ENCODE measurements at regions not wholly inside any gene's neighbourhood (a gene's known extent, or its start where the extent isn't known, plus 50 kb on each side); places are given as distances from the start of the nearest gene placed in this dataset.

- TF ChIP-seq CTCF (IDR thresholded peaks at IDR 0.05) (no peak), POLR2A (IDR thresholded peaks at IDR 0.05) (no peak)
Measured at GRCh38 chr9:30349526-30350513, 2034.6 kb upstream of the ACO1 start.

Data from prostate gland (tissue), 2 donors.